ENCODE measurements at regions not wholly inside any gene's neighbourhood (a gene's known extent, or its start where the extent isn't known, plus 50 kb on each side); places are given as distances from the start of the nearest gene placed in this dataset.
"Not testable (repeated sequence)": the region's sequence is repeated elsewhere in the genome, so short reads cannot be mapped to it uniquely, and the experiment has no call there.

DNA sequence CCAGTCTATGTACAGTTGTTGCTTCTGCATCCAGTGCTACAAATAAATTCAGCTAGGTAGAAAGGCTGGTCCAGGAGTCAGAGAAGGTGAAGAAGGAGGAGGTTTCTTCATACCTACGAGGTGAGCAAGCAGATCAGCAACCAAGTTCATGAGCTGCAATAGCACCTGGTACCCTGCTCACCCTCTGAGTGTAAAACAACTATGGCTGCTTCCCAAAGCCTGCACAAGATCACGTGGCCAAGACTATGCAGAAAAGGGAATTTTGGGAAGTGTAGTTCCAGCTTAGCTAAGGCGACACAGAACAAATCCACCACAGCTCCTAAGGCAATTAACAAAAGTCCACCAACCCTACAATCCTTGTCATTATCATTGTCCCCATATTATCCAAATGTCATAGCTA, 95.9 kb upstream of the AUTS2 start:
- no peak for DNase-seq (ENCODE audit: low read depth in 2 of 2)

DNA sequence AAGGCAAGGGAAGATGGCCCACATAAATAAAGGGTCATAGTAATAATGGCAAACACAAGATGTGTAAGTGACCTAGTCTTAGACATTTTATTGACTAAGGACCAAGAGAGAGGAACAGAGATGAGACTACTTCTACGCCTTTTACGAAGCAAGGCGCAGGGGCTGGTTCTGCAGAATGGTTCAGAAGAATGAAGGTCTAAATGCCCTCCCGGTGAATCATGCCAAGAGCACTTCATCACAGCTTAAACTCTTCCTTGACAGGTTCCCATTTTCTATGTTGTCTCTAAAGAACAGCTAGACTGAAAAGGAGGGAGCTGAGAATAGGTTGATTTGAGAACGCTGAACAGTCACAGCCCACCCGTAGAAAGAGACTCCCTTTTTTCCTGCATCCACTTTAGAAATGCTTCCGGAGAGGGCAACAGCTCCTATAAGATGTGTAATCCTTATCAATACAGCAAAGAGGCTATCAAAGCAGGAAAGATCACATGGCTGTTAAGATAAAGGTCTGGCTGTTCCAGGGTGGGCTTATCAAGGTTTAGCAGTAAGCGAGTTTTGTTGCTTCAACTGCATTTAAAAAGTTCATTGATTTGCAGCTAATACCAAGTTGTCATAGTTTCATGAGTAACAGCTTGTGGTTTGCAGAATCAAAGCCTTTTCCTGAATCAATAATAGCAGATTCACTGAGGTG, 93.4 kb upstream of the AUTS2 start:
- DNase-seq (ENCODE audit: low read depth in 2 of 2), result no peak

DNA sequence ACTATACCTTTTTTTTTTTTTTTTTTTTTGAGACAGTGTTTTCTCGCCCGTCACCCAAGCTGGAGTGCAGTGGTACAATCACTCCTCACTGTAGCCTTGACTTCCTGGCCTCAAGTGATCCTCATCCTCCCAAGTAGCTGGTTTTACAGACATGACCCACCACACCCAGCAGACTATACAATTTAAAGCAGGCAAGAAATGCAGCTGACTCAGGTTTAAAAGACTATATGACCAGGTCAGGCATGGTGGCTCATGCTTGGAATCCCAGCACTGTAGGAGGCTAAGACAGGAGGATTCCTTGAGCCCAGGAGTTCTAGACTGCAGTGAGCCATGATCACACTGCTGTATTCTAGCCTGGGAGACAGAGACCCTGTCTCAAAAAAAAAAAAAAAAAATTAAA, 89.5 kb upstream of the AUTS2 start:
- no peak for DNase-seq (ENCODE audit: low read depth in 2 of 2)

- no peak for DNase-seq (ENCODE audit: low read depth in 2 of 2)
These were observed 88.2 kb upstream of the AUTS2 start for GRCh38 chr7:69510114-69510513.

GRCh38 chr7:69515495-69516212, 82.6 kb upstream of the AUTS2 start:
- no peak for DNase-seq (ENCODE audit: low read depth in 2 of 2)

DNA sequence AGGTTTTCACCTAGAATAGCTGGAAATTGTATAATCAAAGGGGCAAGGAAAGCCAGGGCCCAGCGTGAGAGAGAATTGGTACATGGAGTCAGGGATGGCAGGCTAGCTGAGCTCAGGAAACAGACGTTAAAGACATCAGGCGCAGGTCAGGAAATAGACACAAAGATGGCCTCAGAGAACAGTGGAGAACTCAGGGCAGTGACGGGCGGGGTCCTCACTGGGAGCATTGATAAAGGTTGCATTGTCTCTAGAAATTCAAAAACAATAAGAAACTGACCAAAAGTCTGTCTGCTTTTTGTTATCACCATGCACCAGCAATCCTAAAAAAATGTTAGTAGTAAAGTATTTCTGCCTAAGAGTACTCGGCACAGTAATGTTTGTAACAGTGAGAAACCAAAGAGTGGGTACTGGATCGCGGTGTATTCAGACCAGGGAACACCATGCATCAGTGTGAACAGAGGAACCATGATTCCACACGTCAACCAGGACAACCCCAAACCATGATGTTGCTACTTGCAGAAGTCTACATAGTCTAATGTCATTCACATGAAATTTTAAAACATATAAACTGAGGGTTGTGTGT, 81.9 kb upstream of the AUTS2 start:
- no peak for DNase-seq (ENCODE audit: low read depth in 2 of 2)

- no peak for DNase-seq (ENCODE audit: low read depth in 2 of 2)
These were observed 80.1 kb upstream of the AUTS2 start for GRCh38 chr7:69517985-69518704.

DNA sequence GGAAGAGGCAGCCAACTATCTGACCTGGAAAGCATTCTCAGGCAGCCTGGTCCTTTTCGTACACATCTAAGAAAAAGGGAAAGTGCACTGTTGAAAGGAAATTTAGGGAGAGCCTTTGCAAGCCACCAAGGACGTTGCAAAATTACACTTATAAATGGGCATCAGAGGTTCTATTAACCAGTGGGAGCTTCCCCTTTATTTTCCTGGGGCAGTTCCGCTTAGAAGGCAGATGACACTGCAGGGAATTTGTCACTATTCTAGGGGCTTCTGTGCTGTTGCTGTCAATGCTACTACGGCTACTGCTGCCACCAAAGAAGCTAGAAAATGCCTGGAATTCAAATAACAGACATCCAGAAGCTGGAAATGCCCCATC, 79.6 kb upstream of the AUTS2 start:
- DNase-seq (ENCODE audit: low read depth in 2 of 2), result no peak

DNA sequence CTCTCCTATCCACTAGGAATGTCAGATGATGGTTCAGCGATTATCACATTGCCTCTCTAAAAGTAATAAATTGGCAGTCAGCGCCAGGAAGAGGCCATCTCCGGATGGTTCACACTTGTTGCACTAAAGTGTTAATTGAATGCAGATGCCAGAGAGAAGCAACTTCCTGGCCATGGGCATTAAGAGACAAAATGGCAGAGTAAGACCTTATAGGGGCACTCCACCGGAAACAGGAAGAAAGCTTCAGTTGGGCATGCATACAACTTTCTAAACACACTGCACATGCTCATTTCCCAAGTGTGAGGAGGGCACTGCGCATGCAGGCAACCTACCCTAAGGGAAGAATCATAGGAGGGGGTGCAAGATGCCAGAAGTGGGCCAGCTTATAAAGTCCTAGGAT, 71.7 kb upstream of the AUTS2 start:
- DNase-seq (ENCODE audit: low read depth in 2 of 2), result no peak

GRCh38 chr7:69527706-69528105, 70.6 kb upstream of the AUTS2 start:
- no peak for DNase-seq (ENCODE audit: low read depth in 2 of 2)

DNA sequence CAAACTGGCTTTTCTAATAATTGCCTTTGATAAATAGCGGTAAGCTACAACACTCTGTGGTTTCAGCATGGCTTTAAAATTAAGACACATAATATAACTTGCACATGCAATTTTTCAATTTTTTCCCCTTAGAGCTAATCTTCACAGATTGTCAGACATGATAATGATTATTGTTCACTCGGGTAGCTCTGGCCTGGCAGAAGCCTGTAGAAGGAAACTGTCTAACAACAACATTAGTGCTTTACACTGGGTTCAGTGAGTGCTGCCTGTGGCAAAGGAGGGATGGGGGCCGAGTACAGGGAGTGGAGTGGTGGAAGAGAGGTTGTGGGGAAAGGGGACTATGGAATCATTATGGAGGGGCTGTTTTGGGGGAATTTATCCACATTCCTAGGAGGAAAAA, 67.2 kb upstream of the AUTS2 start:
- no peak for DNase-seq (ENCODE audit: low read depth in 2 of 2)

- DNase-seq (ENCODE audit: low read depth in 2 of 2), result no peak
These were observed 63.7 kb upstream of the AUTS2 start for GRCh38 chr7:69534461-69535041.

DNA sequence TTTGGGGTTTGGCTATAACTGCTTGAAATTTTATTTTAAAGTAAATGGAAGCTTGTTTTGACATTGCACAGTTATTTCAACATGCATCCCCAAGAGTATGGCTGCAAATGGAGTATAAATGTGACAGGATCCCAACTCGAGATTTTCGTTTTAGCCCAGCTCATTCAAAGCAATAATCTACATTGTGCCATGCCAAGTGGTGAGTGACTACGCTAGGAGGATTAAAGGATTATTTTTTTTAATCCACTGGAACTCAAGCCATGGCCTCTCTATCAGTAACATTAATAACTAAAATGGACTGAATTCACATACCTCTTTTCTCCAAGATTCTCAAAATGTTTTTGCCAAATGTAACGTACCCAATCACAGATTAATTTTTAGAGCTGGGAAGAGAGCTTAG, 60.6 kb upstream of the AUTS2 start:
- no peak for DNase-seq (ENCODE audit: low read depth in 2 of 2)

DNA sequence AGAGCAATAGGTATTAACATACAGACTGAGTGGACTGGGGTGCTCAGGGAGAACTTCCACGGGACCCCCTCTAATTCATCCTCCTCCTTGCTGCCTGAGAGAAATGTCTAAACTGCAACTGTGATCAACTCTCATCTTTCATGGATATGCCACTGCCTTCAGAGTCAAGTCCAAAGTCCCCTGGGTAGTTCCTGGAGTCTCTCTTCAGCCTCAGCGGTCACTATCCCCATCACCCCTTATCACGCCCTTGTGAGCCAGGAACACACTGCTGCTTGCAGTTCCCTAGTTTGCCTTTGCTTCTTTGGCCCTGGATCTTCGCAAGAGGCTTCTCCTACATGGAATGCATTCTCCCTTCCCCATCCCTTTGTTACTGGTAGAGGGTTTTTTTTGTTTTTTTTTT, 58.7 kb upstream of the AUTS2 start:
- DNase-seq (ENCODE audit: low read depth in 2 of 2), result no peak

DNA sequence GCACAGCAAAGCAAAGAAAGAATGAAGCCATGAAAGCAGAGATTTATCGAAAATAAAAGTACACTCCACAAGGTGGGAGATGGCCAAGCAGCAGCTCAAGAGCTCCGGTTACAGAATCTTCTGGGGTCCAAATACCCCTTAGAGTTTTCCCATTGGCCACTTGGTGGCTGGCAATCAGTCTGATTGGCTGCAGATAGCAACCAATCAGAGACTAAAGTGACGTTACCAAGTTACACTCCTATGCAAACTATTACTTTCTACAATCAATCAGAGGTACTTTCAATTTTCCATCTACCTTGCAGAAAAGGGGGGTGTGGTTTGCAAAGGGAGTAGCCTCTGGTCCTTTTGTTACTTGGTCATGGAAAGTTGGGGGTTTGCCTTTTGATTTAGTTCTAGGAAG, 58.0 kb upstream of the AUTS2 start:
- DNase-seq (ENCODE audit: low read depth in 2 of 2), result no peak

DNA sequence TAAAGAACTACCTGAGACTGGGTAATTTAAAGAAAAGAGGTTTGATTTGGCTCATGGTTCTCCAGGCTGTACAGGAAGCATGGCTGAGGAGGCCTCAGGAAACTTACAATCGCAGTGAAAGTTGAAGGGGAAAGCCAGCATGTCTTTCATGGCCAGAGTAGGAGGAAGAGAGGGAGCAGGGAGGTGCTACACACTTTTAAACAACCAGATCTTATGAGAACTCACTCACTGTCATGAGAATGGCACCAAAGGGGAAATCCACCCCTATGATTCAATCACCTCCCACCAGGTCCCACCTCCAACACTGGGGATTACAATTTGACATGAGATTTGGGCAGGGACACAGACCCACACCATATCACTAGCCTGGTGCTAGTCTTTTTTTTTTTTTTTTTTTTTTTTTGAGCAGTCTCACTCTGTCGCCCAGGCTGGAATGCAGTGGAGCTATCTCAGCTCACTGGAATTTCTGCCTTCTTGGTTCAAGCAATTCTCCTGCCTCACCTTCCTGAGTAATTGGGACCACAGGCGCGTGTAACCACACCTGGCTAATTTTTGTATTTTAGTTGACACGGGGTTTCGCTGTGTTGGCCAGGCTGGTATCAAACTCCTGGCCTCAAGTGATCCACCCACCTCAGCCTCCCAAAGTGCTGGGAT, 56.4 kb upstream of the AUTS2 start:
- not testable (repeated sequence) for DNase-seq (ENCODE audit: low read depth in 2 of 2)

DNA sequence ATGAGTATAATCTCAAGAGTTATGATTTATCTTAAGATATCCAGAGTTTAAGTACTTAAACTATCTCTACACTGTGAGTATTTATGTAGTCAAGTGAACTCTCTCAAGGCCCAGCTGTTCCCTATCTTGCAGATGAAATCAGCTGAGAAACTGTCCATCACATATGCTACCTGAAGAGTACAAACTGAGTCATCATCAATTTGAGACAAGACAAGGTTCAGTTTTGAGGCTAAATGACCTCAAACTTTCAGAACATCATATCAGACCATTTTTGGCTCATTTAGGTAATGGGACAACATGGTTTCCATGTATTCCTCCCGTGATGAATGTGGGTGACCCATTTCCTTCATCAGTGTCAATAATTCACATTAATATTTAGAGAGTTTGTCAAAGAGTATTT, 53.1 kb upstream of the AUTS2 start:
- DNase-seq (ENCODE audit: low read depth in 2 of 2), result no peak
